NCI-H2029 treated with DMSO at 0.1 percent for 48 hours (cell line): ENCODE measurements at regions not wholly inside any gene's neighbourhood (a gene's known extent, or its start where the extent isn't known, plus 50 kb on each side); places are given as distances from the start of the nearest gene placed in this dataset.
"Not testable (repeated sequence)": the region's sequence is repeated elsewhere in the genome, so short reads cannot be mapped to it uniquely, and the experiment has no call there.

ENCODE experiments used
- DNase-seq: peaks from one replicate; lab custom pipeline; 2025; lab: John Stamatoyannopoulos, UW

- peak; percentile 80 for DNase-seq
Measured at GRCh38 chr5:103744159-103744558, 181.6 kb upstream of the NUDT12 start.

DNA sequence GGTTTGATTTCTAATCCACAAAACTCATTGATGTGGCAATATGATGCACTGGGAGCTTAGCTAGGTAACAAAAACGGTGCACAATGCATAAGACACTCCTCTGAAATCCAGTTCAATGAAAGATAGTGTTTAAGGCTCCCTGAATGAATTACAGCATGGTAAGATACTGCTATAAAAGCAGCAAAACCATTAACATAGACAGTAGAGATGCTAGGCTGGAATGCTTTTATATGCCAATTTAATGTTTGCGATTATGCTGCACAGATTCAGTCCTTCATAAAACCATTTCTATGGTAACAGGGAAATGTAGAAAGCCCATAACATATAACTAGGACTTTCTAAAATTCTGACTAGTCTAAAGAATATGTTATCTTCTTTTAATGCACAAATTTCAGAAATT lies 180.8 kb upstream of the NUDT12 start:
- no peak for DNase-seq

DNA sequence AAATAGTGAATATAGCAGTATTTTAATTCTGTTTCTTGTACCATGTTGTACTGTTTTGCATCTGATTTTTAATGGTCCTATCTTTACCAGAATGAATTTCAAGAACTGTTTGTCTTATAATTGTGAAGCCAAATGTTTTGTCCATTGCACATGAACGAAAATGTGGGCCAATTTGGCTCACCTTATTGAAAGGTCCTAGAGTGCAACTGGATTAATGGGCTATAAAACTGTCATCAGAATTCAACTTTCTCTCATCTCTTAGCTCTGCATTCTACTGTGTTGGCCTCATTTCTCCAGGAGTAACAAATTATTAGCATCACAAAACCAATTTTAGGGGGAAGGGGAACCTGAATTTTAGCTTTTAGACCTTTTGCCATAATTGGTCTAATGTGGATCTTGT lies 179.4 kb upstream of the NUDT12 start:
- DNase-seq: no peak

- DNase-seq: not testable (repeated sequence)
Measured at GRCh38 chr5:103736343-103736742, 173.8 kb upstream of the NUDT12 start.

GRCh38 chr5:103724271-103724670 lies 161.7 kb upstream of the NUDT12 start:
- no peak for DNase-seq

GRCh38 chr5:103721183-103721582 lies 158.6 kb upstream of the NUDT12 start:
- DNase-seq: no peak

DNA sequence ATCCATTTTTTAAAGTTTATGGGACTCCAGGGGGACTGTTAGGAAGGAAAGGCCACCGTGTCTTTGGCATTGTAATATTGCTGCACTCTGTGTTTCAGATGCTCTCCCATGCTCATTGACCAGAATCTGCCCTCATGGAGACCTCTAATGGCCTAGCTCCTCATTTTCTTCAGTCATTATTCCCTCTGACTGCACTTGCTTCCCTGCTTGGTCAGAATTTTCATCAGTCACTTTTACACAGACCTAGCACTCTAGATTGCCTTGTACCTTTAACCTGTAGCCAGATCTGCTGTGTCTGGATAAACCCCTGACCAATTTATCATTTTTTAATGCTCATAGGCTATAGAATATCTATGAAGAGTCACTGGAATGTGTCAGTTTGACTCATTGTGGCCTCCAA lies 155.5 kb upstream of the NUDT12 start:
- no peak for DNase-seq

- DNase-seq: no peak
Measured at GRCh38 chr5:103708601-103709000, 146.0 kb upstream of the NUDT12 start.

GRCh38 chr5:103706939-103707682 lies 144.5 kb upstream of the NUDT12 start:
- no peak for DNase-seq

- DNase-seq: peak; percentile 16
Measured at GRCh38 chr5:103703617-103704016, 141.0 kb upstream of the NUDT12 start.

GRCh38 chr5:103693517-103693916 lies 130.9 kb upstream of the NUDT12 start:
- no peak for DNase-seq

- DNase-seq: no peak
Measured at GRCh38 chr5:103690676-103691075, 128.1 kb upstream of the NUDT12 start.

GRCh38 chr5:103679873-103680272 lies 117.3 kb upstream of the NUDT12 start:
- DNase-seq: no peak

DNA sequence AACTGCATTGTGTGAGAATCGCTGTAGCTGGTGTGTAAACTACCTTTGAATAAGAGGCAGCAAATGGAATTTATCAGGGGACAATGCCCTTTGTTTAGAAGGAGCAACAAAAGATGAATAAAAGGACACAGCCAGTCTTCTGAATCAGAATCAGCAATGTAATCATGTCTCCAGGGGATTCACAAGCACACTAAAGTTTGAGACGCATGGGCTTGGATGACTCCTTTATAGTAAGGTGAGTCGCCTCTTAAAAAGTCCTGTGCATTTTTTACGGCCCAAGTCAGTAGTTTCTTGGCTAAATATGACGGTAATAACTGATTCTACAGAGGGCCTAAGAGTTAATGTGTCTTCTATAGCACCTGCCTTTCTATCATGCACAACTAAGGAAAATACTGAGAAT lies 113.6 kb upstream of the NUDT12 start:
- not testable (repeated sequence) for DNase-seq

GRCh38 chr5:103674739-103675138 lies 112.2 kb upstream of the NUDT12 start:
- peak; percentile 82 for DNase-seq

DNA sequence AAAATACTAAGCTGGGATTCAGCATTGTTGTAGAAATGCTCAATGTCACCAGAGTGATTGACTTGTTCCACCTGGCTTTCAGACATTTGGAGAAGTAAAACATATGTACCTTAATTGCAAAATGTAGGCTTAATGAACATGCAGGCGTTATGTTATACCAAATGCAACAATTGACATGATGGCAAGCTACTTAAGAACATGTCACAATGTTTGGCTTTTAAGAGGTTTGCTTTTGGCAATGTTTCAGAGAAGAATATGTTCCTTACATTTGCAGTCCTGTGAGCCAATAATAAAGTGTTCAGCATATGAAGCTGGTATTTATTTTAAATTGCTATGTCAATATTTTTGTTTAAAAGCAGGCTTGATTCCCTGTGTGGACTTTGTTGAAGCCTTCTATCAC lies 111.7 kb upstream of the NUDT12 start:
- peak; percentile 82 for DNase-seq

DNA sequence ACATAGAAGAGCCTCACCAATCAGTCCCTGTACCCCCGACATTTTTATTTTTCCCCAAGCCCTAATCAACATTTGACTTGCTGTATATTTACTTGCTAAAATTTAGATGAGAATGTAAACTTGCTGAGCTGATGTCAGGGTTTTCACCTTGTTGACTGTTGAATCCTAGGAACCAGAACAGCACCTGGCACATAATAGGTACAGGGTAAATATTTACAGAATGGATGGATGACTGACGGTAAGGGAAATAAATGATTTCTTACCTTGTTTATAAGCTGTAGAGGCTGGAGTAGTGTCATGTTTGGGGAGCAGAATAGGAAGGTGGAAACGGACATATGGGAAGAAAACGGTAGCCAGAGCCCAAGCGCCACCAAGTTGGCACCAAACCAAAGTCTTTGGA lies 107.0 kb upstream of the NUDT12 start:
- peak; percentile 98 for DNase-seq

- peak; percentile 58 for DNase-seq
Measured at GRCh38 chr5:103668281-103668680, 105.7 kb upstream of the NUDT12 start.

DNA sequence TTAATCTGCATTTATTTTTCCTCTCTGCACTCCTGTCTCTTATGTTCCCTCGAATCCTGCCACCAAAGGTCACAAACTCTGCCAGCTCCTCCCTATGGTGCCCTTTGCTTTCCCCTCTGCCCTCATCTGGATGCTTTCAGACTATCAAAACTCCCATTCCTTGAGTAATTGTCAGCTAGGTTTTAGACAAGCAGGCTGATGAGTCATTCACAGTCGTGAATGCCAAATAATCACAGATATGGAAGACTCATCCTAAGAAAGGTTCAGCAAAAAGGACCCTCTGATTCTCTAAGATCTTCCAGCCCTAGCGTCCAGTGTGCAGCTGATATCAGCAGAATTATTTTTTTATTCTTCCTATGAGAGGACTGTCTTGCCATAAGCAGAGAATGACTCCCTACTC lies 104.5 kb upstream of the NUDT12 start:
- DNase-seq: no peak

GRCh38 chr5:103657301-103657700 lies 94.7 kb upstream of the NUDT12 start:
- no peak for DNase-seq

GRCh38 chr5:103648086-103648485 lies 85.5 kb upstream of the NUDT12 start:
- DNase-seq: no peak

- no peak for DNase-seq
Measured at GRCh38 chr5:103646698-103647614, 84.4 kb upstream of the NUDT12 start.

- DNase-seq: no peak
Measured at GRCh38 chr5:103645816-103646215, 83.2 kb upstream of the NUDT12 start.
